Hepatocyte (in vitro differentiated cells): ENCODE measurements at regions not wholly inside any gene's neighbourhood (a gene's known extent, or its start where the extent isn't known, plus 50 kb on each side); places are given as distances from the start of the nearest gene placed in this dataset.

ENCODE experiments used
- EZH2 ChIP-seq: fragments of 200-600 bp; sonication (generic); IDR thresholded peaks from 2 replicates; pipeline ENCODE4 v1.6.1; 2016; ENCODE audit warnings: antibody characterized with exemption, mild to moderate bottlenecking, borderline replicate concordance
- EZH2phosphoT487 ChIP-seq: fragments of 200-600 bp; sonication (generic); IDR thresholded peaks from one replicate; pipeline ENCODE4 v1.6.1; 2018; ENCODE audit warnings: antibody characterized with exemption, mild to moderate bottlenecking, low read depth, moderate library complexity; ENCODE audit not compliant: unreplicated experiment, severe bottlenecking
- TF ChIP-seq, protein P1 (sequence below): fragments of 200-600 bp; sonication (generic); IDR thresholded peaks from 2 replicates; pipeline ENCODE4 v1.5.1; 2016; ENCODE audit warnings: antibody characterized with exemption, mild to moderate bottlenecking; ENCODE audit not compliant: poor library complexity

GRCh38 chr11:87954476-87954875, 220.8 kb downstream of the RAB38 start:
- TF ChIP-seq, protein P1, sequence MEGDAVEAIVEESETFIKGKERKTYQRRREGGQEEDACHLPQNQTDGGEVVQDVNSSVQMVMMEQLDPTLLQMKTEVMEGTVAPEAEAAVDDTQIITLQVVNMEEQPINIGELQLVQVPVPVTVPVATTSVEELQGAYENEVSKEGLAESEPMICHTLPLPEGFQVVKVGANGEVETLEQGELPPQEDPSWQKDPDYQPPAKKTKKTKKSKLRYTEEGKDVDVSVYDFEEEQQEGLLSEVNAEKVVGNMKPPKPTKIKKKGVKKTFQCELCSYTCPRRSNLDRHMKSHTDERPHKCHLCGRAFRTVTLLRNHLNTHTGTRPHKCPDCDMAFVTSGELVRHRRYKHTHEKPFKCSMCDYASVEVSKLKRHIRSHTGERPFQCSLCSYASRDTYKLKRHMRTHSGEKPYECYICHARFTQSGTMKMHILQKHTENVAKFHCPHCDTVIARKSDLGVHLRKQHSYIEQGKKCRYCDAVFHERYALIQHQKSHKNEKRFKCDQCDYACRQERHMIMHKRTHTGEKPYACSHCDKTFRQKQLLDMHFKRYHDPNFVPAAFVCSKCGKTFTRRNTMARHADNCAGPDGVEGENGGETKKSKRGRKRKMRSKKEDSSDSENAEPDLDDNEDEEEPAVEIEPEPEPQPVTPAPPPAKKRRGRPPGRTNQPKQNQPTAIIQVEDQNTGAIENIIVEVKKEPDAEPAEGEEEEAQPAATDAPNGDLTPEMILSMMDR: no peak
- no peak for TF ChIP-seq EZH2phosphoT487
- no peak for TF ChIP-seq EZH2
